HFF-Myc (cell line): ENCODE measurements at regions not wholly inside any gene's neighbourhood (a gene's known extent, or its start where the extent isn't known, plus 50 kb on each side); places are given as distances from the start of the nearest gene placed in this dataset.

Experiments used
- DNase-seq: peaks from one replicate; pipeline ENCODE4 v3.0.0-alpha.2; 2011; ENCODE audit warnings: low read depth; ENCODE audit errors: extremely low read depth
- H3K4me3 ChIP-seq: replicated peaks from 2 replicates; pipeline ENCODE4 v1.5.1; 2011; ENCODE audit warnings: low read depth, mild to moderate bottlenecking, control low read depth, low read length
- TF ChIP-seq, protein P1 (sequence below): IDR thresholded peaks from 2 replicates; pipeline ENCODE4 v1.5.1; 2012; ENCODE audit warnings: mild to moderate bottlenecking, low read depth, low read length, control low read depth; ENCODE audit errors: missing control alignments

- DNase-seq: no peak
- TF ChIP-seq, protein P1, sequence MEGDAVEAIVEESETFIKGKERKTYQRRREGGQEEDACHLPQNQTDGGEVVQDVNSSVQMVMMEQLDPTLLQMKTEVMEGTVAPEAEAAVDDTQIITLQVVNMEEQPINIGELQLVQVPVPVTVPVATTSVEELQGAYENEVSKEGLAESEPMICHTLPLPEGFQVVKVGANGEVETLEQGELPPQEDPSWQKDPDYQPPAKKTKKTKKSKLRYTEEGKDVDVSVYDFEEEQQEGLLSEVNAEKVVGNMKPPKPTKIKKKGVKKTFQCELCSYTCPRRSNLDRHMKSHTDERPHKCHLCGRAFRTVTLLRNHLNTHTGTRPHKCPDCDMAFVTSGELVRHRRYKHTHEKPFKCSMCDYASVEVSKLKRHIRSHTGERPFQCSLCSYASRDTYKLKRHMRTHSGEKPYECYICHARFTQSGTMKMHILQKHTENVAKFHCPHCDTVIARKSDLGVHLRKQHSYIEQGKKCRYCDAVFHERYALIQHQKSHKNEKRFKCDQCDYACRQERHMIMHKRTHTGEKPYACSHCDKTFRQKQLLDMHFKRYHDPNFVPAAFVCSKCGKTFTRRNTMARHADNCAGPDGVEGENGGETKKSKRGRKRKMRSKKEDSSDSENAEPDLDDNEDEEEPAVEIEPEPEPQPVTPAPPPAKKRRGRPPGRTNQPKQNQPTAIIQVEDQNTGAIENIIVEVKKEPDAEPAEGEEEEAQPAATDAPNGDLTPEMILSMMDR: no peak
- H3K4me3 ChIP-seq: no peak overlapping the region
These were observed 184.9 kb upstream of the ADCY1 start for GRCh38 chr7:45389073-45389872.

DNA sequence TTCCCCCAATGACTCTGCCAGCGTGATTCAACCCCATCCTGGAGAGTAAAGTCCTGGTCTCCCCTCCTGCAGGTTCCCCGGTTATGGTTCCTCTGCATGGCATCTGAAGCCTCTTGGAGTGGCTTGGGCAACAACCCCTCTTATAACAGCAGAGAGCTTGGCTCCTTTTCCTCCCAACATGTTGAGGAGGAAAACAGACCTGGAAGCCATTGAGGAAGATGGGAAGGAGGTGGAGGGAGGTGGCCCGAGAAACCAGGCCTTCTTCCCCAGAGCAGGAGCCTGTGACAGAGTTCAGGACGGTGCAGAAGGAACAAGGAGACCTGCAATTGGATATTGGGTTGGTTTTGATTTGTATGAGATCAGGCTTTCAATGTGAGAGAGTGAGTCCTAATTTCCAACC, 184.0 kb upstream of the ADCY1 start:
- H3K4me3 ChIP-seq: no peak overlapping the region
- no peak for DNase-seq
- TF ChIP-seq, protein P1: no peak

- no peak overlapping the region for H3K4me3 ChIP-seq
- TF ChIP-seq, protein P1: no peak
- no peak for DNase-seq
These were observed 183.4 kb upstream of the ADCY1 start for GRCh38 chr7:45390731-45391130.

GRCh38 chr7:45391618-45392451, 182.3 kb upstream of the ADCY1 start:
- H3K4me3 ChIP-seq: no peak overlapping the region
- TF ChIP-seq, protein P1: no peak
- DNase-seq: no peak

DNA sequence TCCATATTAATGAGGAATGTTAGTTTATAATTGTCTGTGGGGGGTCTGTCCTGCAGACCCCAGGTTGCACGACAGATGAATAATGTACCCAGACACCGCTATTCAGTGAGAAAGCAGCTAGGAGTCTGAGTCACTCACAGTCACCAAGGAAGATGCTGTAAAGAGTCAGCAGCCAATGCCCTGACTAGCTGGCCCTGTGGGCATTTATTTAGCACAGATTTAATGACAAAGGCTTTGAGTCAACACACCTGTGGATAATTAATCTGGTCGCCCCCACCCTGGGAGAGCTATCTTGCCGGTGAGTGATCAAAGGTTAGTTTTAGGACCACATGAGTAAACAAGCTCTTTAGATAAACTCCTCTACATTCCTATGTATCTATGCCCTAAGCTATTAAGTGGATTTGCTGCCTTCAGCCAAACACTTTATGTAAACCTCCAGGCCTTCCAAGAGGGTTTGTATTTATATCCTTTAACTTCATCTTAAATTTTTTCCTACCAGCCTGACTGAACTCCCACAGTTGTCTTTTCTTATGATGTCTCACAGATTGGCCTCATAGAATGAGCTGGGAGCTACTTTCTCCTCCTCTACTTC, 180.0 kb upstream of the ADCY1 start:
- no peak for DNase-seq
- TF ChIP-seq, protein P1: no peak
- no peak overlapping the region for H3K4me3 ChIP-seq

- TF ChIP-seq, protein P1: no peak
- no peak overlapping the region for H3K4me3 ChIP-seq
- no peak for DNase-seq
These were observed 175.1 kb upstream of the ADCY1 start for GRCh38 chr7:45399069-45399468.
